Esophagus muscularis mucosa (tissue), 3 donors: ENCODE measurements at regions not wholly inside any gene's neighbourhood (a gene's known extent, or its start where the extent isn't known, plus 50 kb on each side); places are given as distances from the start of the nearest gene placed in this dataset.

Source experiments
- POLR2A ChIP-seq: fragments of 450-650 bp; IDR thresholded peaks from one replicate; pipeline ENCODE4 v1.6.1; 2017; ENCODE audit warnings: antibody characterized with exemption, moderate library complexity, mild to moderate bottlenecking, low read depth
- POLR2AphosphoS5 ChIP-seq, 2 donors: sonication (generic); formaldehyde crosslinking; IDR thresholded peaks; one replicate each; pipeline ENCODE4 v1.6.1; 2017; ENCODE audit warnings: antibody characterized with exemption in 2 of 2
- TF ChIP-seq, protein P1 (sequence below), 3 experiments: fragments of 200-600 bp in 2 of 3; fragments of 450-650 bp in 1 of 3; sonication (generic) in 2 of 3; IDR thresholded peaks; one replicate each; pipeline ENCODE4 v1.5.1; 2017 to 2019; ENCODE audit warnings: antibody characterized with exemption in 3 of 3, mild to moderate bottlenecking in 2 of 3, moderate library complexity in 1 of 3

DNA sequence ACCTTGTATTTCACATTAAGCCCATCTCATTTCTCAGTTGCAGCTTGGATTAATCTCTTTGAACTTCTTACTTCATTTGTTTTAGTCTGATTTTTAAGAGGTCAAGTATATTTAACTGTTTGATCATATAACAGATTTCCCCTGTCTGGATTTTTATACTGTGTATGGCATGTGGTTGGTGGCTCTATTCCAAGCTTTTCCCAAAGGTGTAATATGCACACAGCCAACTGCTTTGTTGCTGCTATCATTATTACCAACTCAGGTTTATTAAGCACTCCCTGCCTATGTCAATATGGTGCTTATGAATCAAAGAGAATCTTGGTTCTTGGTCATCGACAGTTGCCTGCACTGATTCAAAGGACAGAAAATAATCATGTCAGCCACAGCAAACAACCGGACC lies 92.6 kb downstream of the RAP2A start:
- TF ChIP-seq POLR2AphosphoS5 (IDR thresholded peaks at IDR 0.05) (no peak), POLR2A (no peak)
- TF ChIP-seq, protein P1, sequence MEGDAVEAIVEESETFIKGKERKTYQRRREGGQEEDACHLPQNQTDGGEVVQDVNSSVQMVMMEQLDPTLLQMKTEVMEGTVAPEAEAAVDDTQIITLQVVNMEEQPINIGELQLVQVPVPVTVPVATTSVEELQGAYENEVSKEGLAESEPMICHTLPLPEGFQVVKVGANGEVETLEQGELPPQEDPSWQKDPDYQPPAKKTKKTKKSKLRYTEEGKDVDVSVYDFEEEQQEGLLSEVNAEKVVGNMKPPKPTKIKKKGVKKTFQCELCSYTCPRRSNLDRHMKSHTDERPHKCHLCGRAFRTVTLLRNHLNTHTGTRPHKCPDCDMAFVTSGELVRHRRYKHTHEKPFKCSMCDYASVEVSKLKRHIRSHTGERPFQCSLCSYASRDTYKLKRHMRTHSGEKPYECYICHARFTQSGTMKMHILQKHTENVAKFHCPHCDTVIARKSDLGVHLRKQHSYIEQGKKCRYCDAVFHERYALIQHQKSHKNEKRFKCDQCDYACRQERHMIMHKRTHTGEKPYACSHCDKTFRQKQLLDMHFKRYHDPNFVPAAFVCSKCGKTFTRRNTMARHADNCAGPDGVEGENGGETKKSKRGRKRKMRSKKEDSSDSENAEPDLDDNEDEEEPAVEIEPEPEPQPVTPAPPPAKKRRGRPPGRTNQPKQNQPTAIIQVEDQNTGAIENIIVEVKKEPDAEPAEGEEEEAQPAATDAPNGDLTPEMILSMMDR (IDR thresholded peaks at IDR 0.05) = no peak
